Pulmonary artery endothelial cell (primary cell): ENCODE measurements at regions not wholly inside any gene's neighbourhood (a gene's known extent, or its start where the extent isn't known, plus 50 kb on each side); places are given as distances from the start of the nearest gene placed in this dataset.
"Not testable (repeated sequence)": the region's sequence is repeated elsewhere in the genome, so short reads cannot be mapped to it uniquely, and the experiment has no call there.

Source experiments
- DNase-seq: peaks from one replicate; pipeline ENCODE4 v3.0.0-alpha.2; 2011; ENCODE audit warnings: low read depth, low spot score

DNA sequence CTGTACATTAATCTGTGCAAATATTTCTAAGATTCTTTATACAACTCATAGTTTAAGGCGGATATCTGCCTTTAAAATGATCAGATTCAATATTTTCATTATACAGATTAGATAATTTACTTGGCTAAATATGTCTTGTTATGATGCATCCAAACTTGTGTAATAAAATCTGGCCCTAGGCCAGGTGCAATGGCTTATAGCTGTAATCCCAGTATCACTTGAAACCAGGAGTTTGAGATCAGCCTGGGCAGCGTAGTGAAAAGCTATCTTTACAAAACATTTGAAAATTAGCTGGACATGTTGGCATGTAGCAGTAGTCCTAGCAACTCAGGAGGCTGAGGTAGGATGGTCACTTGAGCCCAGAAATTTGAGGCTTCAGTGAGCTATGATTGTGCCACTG lies 2002.2 kb upstream of the ACO1 start:
- DNase-seq, result no peak

DNA sequence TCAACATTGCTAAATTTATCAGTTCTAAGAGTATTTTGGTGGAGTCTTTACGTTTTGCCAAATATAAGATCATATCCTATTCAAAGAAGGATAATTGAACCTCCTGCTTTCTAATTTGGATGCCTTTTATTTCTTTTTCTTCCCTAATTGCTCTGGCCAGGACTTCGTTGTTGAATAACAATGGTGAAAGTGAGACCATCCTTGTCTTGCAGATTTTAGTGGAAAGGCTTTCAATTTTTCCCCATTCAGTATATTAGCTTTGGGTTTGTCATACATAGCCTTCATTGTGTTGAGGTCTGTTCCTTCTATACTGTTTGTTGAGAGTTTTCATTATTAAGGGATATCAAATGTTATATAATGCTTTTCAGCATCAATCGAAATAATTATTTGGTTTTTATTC lies 1974.2 kb upstream of the ACO1 start:
- no peak for DNase-seq

DNA sequence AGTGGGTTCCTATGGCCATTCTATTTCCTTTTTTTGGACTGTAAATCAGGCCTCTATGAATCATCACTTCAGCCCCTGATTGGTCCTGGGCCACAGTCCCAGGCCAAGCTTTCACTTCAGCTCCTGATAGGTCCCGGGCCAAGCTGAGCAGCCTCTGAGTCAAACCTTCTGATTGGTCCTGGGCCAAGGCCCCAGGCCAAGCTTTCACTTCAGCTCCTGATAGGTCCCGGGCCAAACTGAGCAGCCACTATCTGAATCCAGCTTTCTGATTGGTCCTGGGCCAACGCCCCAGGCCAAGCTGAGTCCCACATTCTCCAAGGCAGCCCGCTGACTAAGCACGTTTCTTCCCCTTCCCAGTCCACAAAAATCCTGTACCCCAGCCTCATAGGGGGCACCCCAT lies 1972.9 kb upstream of the ACO1 start:
- DNase-seq, result no peak

DNA sequence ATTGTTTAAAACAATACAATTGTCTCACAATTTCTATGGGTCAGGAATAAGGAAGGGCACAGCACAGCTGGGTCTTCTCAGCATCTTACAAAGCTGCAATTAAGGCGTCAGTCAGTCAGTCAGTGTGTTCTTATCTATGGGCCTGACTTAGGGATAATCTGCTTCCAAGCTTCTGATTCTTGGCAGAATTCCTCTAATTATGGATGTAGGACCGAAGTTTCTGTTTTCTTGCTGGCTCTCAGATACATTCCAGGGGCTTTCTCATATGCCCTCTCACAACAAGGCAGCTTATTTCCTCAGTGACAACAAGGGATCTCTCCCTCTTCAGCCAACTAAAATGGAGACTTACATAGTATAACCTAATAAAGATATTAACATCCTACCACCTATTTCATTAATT lies 1925.3 kb upstream of the ACO1 start:
- DNase-seq, result no peak

DNA sequence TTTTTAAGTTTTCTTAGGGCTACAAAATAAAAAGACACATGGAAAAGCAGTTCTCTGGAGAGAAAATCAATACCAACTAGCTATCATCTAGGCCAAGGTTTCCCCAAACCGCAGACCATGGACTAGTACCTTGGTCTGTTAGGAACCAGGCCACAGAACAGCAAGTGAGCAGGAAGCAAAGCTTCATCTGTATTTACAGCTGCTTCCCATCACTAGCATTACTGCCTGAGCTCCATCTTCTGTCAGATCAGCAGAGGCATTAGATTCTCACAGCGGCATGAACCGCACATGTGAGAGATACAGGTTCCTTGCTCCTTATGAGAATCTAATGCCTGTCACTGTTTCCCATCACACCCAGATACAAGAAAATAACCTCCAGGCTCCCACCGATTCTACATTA lies 1907.6 kb upstream of the ACO1 start:
- no peak for DNase-seq

DNA sequence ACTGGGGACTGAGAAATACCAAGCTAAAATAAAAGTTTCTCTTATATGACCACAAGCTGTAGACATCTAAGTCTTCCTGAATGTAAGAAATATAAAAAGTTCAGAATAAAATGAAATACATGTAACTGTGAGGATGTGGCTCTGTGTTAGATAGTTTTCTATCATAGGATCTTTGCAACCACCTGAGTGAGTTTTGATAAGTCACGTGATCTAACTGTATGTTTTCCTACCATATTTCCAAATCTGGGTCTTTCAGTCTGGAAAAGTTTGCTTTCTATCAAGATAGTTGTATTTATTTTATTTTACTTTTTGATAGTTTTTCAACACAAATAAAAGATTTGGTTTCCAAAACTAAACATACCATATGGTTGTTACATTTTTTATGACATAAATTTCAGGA lies 1905.8 kb upstream of the ACO1 start:
- DNase-seq, result no peak

DNA sequence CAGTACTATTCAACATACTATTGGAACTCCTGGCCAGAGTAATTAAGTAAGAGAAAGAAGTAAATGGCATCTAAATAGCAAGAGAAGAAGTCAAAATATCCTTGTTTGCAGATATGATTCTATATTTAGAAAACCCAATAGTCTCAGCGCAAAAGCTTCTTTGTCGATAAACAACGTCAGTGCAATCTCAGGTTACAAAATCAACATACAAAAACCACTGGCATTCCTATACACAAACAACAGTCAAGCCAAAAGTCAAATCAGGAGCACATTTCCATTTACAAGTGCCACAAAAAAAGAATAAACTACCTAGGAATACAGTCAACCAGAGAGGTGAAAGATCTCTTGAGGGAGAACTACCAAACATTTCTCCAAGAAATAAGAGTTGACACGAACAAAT lies 1901.9 kb upstream of the ACO1 start:
- DNase-seq, result no peak

DNA sequence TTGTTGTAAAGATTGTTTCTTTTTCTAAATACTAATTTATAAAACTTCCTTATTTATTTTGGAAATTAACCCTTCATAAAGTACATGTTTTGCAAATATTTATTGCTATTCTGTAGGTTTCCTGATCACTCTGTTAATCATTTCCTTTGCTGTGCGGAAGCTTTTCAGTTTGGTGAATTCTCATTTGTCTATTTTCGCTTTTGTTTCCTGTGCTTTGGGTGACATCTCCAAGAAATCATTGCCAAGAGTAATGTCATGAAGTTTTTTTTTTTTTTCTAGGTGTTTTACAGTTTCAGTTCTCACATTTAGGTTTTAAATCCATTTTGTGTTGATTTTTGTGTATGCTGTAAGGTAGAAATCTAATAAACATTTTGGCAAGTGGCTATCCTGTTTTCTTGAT lies 1899.8 kb upstream of the ACO1 start:
- no peak for DNase-seq

DNA sequence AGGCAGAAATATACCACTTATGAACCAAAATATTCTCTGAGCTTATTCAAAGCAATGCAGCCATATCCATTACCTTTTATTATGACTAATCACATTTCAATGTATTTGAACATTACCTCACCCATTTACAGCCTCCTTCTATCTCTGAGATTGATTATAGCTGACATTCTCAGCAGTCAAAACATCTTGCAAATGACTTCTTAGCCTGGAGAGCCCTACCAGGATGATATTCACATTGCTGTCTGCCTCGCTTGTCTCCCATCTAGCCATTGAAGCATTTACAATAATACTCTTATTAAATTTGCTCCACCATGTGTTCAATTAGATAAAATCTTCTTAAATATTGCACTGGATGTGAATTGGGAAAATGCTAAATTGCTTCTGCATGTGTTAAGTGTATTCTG lies 1879.9 kb upstream of the ACO1 start:
- DNase-seq, result no peak

DNA sequence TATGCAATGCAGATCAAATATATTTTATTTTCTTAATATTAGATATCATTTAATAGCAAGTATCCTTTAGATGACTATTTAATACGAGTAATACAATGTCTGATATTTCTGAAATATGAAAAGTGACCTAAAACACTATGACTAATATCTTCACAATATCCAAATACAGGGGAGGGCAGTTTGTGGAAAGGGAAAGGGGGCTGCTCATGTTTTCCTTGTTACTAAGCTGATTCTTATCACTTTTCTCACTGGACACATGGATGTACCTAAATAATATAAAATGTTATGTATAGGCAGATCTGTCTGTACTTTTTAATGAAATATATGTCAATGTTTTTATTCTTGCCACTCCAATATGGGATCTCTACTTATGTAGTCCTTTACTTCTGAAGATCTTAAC lies 1879.1 kb upstream of the ACO1 start:
- no peak for DNase-seq

DNA sequence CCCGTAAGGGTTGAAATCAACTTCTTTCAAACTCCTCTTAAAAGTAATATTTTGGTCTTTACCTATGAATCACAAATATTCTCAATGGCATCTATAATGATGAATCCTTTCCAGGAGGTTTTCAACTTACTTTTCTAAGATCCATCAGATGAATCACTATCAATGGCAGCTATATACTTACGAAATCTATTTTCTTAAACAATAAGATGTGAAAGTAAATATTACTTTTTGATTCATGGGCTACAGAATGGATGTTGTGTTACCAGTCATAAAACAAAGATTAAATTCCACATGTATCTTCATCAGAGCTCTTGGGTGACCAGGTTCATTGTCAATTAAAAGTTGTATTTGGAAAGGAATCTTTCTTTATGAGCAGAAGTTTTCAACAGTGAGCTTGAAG lies 1877.7 kb upstream of the ACO1 start:
- no peak for DNase-seq

DNA sequence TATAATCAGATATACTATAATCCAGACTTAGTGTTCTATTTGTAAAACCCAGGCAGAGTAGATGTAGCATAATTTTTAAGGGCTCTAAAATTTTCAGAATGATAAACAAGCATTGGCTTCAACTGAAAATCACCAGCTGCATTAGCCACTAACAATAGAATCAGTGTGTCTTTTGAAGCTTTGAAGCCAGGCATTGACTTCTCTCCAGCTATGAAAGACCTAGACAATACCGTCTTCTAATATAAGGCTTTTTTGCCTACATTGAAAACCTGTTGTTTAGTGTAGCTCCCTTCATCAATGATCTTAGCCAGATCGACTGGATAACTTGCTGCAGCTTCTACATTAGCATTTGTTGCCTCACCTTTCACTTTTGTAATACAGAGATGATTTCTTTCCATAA lies 1877.3 kb upstream of the ACO1 start:
- no peak for DNase-seq

DNA sequence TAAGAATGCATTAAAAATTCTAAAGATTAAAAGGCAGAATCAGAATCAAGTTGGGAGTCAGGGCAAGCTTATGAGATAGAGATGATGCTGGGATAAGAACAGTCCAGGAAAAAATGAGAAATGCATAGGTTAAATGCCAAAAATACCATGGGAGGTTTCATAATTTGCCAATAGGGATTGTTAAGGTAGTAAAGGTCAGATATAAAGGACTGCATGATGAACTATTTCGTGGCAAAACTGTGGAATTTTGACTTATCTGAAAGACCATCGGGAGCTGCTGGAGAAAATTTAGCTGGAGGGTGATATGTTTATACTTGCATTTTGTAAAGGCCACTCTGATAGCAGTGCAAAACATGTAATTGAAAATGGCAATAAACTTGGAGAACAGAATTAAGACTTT lies 1872.8 kb upstream of the ACO1 start:
- no peak for DNase-seq

DNA sequence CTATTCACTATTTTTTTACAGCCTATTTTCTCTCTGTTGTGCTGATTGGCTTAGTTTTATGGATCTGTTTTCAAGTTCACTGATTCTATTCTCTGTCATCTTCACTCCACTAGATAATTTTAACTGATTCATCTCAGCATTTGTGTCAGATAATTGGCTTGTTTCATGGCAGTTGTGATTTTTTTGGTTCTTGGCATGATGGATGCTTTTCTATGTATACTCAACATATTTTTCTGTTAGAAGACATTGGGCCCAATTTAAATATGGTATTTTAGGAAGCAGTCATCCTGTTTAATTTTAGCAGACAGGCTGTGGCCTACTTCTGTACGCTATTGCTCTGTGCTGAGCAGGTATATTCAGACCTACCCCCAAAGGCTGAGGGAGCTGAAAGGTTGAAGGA lies 1865.3 kb upstream of the ACO1 start:
- no peak for DNase-seq

DNA sequence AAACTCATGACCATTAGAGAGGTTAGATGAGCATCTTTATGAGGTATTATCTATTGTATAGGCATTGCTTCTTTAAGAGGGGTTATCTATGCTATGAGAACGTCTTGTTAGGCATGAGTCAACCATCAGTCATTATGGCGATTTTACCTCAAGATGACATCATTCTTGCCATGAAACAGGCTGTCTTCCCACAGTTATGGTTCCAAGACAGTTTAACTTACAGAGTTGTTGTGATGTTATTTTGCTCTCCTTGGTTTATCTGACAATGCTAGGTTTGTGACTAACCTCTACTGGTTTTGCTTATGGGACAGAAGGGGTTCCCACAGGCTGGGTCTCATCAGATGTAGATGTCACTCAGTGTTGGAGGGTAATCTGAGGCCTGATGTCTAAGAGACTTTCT lies 1864.7 kb upstream of the ACO1 start:
- no peak for DNase-seq

DNA sequence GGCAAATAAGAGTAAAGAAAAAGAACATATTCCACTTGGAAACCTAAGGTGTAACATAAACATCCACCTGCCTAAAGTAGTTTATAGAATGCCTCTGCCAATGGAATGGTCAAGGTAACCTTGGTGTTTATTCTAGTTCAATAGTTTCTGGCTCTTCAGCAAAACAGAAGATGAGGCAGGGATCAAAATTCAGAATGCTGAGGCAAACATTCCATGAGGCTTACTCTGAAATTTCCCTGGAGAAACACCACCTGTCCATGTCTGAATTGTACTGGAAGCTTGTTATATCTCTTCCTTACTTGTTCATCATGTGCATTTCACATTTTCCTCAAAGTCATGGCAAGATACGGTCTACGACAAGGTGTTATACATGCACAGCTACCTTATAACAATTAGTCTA lies 1862.4 kb upstream of the ACO1 start:
- no peak for DNase-seq

DNA sequence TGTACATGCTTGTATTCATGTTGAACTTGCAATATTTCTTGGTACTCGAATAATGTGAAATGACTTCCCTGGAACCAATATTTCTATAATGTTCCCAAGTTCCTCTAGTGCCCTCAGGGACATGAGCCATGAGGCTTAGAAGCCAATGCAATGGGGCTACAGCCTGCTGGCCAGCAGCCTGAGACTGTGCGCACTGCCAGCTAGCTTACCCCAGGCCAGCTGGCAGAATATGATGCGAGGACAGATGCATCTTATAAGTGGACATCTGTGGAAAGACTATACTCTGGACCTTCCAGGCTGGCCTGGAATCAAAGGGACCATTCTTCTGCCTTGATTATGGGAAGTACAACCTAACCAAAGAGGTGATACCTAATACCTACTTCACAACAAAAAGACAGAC lies 1862.0 kb upstream of the ACO1 start:
- DNase-seq, result no peak

DNA sequence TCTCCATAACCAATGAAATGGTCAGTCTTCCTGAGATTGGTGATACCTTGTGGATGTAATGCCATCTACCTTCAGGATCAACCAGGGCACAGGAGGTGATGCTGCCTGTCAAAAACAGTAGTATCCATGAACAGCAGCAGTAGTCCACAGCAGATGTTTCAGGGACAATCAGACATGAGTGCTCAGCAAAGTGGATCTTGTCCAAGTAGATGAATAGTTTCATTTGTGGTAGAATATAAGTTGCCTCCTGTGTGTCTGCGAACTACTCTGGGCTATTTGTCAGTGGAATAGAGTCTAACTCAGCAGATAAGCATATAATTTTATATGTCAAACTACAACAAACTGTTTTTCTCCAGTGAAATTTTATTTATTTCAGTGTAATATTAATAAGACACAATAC lies 1860.1 kb upstream of the ACO1 start:
- no peak for DNase-seq

DNA sequence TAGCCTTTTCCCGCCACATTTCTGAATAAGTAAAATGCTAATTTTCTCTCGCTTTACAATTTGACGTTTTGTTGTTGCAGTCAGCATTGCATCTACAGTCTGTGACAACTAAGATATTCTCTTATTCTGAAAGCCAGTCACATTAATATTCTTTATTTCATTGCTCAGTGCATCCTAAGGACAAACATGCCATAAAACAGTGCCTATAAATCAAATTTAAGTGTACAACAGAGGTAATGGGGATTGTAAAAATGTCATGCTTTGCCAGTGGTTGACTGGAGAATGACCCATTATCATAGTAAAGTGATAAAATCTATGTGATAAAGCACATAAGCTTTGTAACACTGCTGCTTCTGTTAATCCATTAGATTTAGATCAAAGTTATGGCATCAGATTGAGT lies 1850.0 kb upstream of the ACO1 start:
- DNase-seq, result no peak

DNA sequence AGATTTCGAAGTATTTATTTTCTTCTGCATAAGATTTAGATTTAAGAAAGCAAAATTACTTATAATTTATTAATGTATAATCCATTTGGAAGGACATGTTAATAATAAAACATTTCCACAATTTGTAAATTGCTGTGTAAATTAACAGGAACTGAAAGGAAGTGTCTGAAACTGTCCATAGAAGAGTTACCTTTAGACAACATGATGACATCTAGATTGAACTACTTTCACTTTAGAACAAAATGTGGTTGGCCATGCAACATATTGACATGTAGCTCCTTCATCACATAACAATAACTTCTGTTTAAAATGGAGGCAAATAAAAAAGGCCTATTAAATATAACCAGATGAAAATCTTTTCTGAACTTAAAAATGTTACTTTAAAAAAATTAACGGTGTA lies 1849.5 kb upstream of the ACO1 start:
- no peak for DNase-seq

DNA sequence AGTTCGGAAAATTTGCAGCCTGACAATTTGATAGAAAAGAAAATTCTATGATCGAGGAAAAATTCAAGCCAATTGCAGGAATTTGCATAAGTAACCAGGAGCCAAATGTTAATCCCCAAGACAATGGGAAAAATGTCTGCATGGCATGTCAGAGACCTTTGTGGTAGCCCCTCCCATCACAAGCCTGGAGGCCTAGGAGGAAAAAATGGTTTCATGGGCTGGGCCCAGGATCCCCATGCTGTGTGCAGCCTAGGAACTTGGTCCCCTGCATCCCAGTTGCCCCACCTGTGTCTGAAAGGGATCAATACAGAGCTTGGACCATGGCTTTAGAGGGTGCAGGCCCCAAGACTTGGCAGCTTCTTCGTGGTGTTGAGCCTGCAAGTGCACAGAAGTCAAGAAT lies 1847.9 kb upstream of the ACO1 start:
- DNase-seq, result no peak

DNA sequence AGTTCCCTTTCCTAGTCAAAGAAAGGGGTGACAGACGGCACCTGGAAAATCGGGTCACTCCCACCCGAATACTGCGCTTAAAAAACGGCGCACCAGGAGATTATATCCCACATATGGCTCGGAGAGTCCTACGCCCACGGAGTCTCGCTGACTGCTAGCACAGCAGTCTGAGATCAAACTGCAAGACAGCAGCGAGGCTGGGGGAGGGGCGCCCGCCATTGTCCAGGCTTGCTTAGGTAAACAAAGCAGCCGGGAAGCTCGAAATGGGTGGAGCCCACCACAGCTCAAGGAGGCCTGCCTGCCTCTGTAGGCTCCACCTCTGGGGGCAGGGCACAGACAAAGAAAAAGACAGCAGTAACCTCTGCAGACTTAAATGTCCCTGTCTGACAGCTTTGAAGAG lies 1844.7 kb upstream of the ACO1 start:
- not testable (repeated sequence) for DNase-seq

DNA sequence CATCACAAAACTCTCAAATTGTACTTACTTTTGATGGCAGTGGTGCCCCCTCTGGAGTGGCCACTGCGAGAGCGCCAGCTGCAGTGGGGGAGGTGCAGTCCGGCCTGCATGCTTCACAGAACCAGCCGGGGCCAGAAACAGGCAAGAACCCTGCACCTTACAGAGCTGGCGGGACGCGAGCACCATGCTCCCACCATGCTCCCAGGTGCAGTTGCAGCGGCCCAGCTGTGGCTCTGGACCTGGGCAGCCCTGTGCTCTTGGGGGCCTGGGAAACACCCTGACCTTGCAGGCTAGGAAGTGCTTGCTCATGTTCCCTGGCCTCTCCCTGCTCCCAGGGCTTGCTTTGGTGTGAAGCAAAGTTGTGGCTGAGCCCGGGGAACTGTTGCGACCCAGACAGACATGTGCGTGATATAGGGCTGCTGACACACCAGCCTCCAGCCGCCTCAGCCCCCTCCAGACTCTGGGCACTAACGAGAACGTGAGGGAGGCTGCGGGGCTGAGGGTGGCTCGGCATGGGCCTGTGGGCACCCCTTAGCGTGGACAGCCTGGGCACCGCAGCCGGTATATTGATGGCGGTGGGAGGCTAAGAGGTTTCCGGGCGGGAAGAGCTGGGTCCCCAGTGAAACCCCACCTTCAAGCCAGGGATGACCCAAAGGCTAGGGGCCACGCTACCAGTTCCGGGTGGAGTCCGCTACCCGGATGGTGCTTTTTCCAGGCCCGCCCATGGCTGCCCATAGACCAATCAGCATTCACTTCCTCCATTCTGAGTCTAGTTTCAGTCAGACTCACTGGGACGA lies 1809.9 kb upstream of the ACO1 start:
- no peak for DNase-seq

DNA sequence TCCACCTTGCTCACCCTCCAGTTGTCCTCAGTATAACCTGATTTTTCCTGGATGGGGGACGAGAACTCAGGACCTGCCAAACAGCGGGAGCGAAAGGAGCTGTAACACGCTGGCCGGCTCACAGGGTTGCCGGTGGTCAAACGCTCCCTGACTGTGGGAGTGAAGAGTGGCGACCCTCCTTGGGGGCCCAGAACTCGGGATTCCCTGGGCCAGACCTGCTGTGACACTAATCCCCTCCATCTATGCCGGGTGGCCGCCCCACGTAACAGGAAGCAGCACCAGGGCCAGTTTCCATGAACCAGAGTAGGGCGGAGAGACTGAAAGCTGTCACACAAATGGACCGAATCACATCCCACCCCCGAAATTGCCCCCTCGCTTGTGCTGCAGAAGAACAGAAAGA lies 1809.2 kb upstream of the ACO1 start:
- DNase-seq, result no peak
